ENCODE measurements at regions not wholly inside any gene's neighbourhood (a gene's known extent, or its start where the extent isn't known, plus 50 kb on each side); places are given as distances from the start of the nearest gene placed in this dataset.

DNA sequence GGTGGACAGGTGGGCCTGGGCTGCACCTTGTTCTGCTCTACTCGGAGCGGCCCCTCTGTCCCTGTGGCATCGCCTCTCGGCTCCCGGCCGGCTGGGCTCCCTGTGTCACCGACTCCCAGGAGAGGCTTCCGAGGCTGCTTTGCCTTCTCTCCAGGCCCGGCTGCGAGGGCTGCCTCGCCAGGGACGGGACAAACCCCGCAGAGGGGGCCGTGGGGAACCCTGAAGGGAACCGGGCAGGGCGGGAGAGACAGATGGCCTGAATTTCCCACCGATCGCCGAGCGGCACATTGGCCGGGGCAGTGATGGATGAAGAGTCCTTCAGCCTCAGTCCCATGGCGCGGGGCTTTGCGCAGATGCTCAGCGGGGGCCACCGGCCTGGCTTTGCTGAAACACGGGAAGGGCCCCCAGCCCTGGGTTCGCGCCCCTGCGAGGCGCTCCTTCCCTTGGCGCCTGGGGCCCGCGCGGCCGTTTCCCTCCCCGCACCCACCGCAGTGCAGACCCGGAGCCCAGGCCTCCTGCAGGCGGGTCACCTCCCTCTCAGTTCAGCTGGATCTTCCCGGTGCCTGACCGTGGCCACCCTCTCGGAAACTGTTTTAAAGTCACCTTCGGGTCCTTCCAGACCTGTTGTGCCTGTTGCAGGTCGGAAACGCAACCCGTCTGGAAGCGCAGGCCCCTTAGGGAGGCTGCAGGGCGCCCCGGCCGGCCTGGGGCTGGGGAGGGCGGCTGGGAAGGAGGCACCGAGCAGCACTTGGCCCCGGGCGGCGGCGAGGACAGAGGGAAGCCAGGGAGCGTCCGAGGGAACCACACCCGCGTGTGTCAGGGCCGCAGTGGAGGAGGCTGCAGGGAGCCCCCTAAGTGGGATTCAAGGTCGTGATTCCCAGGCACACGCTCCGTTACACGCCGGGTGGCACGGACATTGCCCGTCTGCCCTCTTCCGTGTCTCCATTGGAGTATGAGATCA lies 341.9 kb upstream of the SALL3 start:
- Histone ChIP-seq H3K9ac (ENCODE audit: low read depth, low read length) (no peak overlapping the region), H3K9me3 (ENCODE audit: insufficient read depth, low read depth, low read length) (no peaks in the 10 kb centered on the region), H3K36me3 (ENCODE audit: insufficient read depth, low read depth, low read length) (no peaks in the 10 kb centered on the region), H3K4me3 (ENCODE audit: low read length) (no peak overlapping the region), H3K27me3 (ENCODE audit: insufficient read depth, low read length) (no peaks in the 10 kb centered on the region), H3K4me1 (ENCODE audit: insufficient read depth, low read length) (no peaks in the 10 kb centered on the region), H3K27ac (ENCODE audit: low read length) (no peak overlapping the region)

DNA sequence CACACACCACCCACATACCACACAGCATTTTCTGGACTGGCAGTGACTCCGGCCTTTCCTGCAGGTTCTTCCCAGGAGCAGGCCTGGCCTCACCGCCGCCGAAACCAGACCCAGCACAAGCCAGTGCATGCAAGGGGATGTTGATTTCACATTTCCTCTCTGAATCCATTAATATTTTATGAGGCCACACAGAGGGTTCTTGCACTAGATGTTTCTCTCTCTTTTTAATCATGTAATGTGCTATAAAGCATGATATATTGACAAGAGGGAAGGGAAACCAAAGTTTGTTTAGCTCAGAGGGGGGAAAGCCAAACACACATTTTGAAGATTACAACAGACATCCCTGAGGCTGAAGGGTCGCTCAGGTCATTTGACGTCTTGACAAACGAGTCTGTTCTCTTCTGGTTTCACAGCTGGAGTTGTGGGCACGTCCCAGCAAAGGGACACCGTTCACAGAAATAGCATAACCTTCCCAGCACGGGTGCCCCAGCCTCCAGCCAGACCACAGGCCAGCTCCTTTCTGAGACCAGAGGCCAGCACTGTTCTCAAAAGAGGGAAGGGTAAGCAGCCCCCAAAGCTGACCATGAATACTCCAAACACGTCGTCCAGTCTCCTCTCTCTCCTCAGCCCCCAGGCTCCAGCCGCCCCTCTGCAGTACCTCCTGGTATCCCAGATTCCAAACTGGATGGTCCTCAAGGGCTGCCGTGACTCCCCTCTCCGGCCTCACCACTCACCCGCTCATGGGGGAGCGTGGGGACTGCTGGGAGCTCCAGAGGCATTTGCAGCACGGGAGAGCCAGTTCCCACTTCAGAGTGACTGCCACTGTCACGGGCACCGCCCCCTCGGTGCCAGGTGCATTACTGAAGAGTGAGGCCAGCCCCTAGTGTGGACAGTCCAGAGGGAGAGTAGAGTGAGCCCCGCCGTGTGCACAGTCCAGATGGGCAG lies 340.3 kb upstream of the SALL3 start:
- no peaks in the 10 kb centered on the region for H3K36me3 ChIP-seq (ENCODE audit: insufficient read depth, low read depth, low read length)
- no peak overlapping the region for H3K27ac ChIP-seq (ENCODE audit: low read length)
- no peaks in the 10 kb centered on the region for H3K9me3 ChIP-seq (ENCODE audit: insufficient read depth, low read depth, low read length)
- H3K9ac ChIP-seq (ENCODE audit: low read depth, low read length): no peak overlapping the region
- no peaks in the 10 kb centered on the region for H3K4me1 ChIP-seq (ENCODE audit: insufficient read depth, low read length)
- no peak overlapping the region for H3K4me3 ChIP-seq (ENCODE audit: low read length)
- no peaks in the 10 kb centered on the region for H3K27me3 ChIP-seq (ENCODE audit: insufficient read depth, low read length)

DNA sequence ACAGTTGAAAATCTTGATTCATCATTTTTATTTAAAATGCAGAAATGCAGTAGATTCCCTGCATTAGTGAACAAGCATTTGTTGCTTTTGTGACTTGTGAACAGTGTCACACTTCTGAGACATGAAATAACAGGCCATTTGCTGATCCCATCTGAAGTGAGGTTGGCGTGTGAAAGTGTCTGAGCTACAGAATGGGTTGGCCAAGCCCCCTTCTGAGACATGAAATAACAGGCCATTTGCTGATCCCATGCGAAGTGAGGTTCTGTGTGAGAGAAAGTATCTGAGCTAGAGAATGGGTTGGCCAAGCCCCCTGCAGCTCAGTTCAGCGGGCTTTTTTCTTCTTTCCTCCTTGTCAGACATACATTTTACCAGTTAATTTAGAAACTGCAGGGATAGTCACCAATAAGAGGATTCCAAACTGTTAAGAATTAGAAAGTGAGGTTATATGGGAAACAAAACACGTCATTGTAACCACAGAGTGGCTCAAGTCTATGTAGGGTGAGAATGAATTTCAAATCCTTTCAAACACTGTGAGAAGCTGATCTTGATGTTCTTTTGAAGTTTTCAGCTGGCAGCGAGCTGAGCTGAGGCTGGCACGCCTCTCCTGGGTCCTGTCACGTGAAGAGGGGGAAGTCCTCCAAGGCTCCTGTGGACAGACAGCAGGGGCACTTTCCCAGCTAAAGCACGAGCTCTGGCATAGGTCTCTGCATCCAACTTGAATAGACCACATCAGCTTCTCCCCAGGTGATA lies 339.2 kb upstream of the SALL3 start:
- H3K9ac ChIP-seq (ENCODE audit: low read depth, low read length): no peak overlapping the region
- no peaks in the 10 kb centered on the region for H3K27me3 ChIP-seq (ENCODE audit: insufficient read depth, low read length)
- no peak overlapping the region for H3K27ac ChIP-seq (ENCODE audit: low read length)

DNA sequence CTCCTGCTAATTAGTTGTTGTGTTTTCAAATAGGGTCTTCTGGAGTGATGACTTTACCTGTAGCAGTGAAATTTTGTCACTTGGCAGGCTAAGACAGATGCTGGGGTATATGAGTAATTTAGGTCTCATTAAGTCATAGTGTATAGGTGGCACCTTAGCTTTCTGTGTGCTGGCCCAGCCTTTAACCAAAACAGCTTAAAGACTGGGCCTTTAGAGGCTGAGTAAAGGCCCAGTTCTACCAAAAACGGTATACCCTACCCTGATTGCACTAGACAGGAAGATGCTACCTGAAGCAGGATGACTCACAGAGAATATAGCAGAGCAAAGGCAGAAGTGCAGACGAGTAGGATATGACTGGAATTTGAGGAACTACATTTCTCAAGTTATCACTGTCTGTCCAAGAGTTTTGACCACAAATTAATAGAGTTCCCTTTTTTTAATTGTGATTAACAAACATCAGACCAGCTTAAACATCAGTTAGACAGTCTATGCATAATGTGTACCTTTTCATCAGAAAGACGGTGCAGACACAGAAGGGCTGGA lies 337.9 kb upstream of the SALL3 start:
- Histone ChIP-seq H3K9ac (ENCODE audit: low read depth, low read length) (no peak overlapping the region), H3K9me3 (ENCODE audit: insufficient read depth, low read depth, low read length) (no peaks in the 10 kb centered on the region), H3K4me3 (ENCODE audit: low read length) (no peak overlapping the region), H3K4me1 (ENCODE audit: insufficient read depth, low read length) (no peaks in the 10 kb centered on the region), H3K36me3 (ENCODE audit: insufficient read depth, low read depth, low read length) (no peaks in the 10 kb centered on the region), H3K27me3 (ENCODE audit: insufficient read depth, low read length) (no peaks in the 10 kb centered on the region), H3K27ac (ENCODE audit: low read length) (no peak overlapping the region)

More for the DNA sequence above, 339.2 kb upstream of the SALL3 start:
- H3K4me1 ChIP-seq (ENCODE audit: insufficient read depth, low read length): no peaks in the 10 kb centered on the region
- H3K4me3 ChIP-seq (ENCODE audit: low read length): no peak overlapping the region
- H3K36me3 ChIP-seq (ENCODE audit: insufficient read depth, low read depth, low read length): no peaks in the 10 kb centered on the region
- no peaks in the 10 kb centered on the region for H3K9me3 ChIP-seq (ENCODE audit: insufficient read depth, low read depth, low read length)

DNA sequence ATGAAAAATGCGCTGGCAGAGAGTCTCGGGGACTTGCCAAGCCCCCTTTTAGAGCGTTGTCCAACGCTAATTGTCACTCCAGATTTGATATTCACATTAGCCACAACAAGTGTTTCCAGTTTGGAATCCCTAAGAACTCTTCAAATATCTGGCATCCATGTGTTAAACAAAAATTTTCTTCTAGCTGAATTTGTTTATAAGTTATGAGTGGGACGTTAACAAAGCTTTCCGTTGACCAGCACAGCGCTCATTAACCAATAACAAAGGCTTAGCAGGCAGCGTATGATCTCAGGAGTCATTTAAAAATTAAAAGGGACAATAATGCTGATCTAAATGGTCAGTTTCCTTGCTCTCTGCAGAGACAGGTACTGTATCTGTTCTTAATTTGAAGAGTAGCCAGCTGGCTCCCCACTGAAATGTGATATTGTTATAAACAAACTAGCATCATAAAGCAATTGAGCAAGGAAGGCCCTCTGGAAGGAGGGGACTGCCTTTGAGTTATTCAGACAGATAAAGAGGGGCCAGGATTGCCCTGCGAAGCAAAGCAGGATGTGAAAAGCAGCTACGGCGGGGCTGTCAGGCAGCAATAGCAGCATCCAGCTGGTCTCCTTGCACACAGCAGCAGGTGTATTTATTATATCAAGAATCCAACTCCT lies 337.2 kb upstream of the SALL3 start:
- no peaks in the 10 kb centered on the region for H3K36me3 ChIP-seq (ENCODE audit: insufficient read depth, low read depth, low read length)
- H3K4me1 ChIP-seq (ENCODE audit: insufficient read depth, low read length): no peaks in the 10 kb centered on the region
- no peak overlapping the region for H3K27ac ChIP-seq (ENCODE audit: low read length)
- no peaks in the 10 kb centered on the region for H3K9me3 ChIP-seq (ENCODE audit: insufficient read depth, low read depth, low read length)
- H3K9ac ChIP-seq (ENCODE audit: low read depth, low read length): no peak overlapping the region
- no peak overlapping the region for H3K4me3 ChIP-seq (ENCODE audit: low read length)
- no peaks in the 10 kb centered on the region for H3K27me3 ChIP-seq (ENCODE audit: insufficient read depth, low read length)

DNA sequence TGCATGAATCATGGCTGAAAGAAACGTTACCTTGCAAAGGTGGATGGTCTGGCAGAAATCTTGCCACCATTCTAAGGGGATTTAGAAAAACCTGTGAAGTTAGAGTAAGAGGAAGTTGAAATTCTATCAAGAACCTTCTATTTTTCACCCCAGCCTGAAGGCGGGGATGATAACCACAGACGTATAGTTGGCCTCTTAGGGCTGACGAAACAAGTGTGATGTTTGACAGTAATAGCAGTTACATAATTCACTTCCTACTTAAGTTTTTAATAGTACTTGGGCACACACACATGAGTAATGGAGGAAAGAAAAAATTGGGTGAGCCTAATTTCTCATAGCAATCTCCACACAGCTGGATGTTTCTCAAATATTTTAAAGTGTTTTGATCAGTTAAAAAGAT lies 336.6 kb upstream of the SALL3 start:
- Histone ChIP-seq H3K4me1 (ENCODE audit: insufficient read depth, low read length) (no peaks in the 10 kb centered on the region), H3K27ac (ENCODE audit: low read length) (no peak overlapping the region), H3K27me3 (ENCODE audit: insufficient read depth, low read length) (no peaks in the 10 kb centered on the region), H3K36me3 (ENCODE audit: insufficient read depth, low read depth, low read length) (no peaks in the 10 kb centered on the region), H3K9ac (ENCODE audit: low read depth, low read length) (no peak overlapping the region), H3K4me3 (ENCODE audit: low read length) (no peak overlapping the region), H3K9me3 (ENCODE audit: insufficient read depth, low read depth, low read length) (no peaks in the 10 kb centered on the region)

DNA sequence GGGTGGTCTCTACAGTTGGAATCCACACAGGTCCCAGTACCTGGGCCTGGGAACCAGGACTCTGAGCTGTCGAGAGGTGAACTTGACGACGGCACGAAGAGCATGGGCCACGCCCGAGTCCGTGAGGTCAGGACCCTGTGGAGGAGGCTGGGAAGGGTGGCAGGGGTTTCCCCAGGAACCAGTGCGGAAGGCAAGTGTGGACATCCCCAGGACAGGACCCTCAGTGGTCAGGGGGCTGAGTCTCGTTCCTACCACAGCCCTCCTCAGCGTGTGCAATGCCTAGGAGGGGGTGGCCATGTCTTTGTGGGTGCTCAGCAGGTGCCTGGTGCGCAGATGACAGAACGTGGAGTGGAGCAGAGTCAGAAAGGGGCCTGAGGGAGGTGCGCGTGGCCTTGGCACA lies 335.6 kb upstream of the SALL3 start:
- Histone ChIP-seq H3K9me3 (ENCODE audit: insufficient read depth, low read depth, low read length) (no peaks in the 10 kb centered on the region; the same call in 1 of the 2 replicates), H3K27me3 (ENCODE audit: insufficient read depth, low read length) (no peaks in the 10 kb centered on the region), H3K4me3 (ENCODE audit: low read length) (no peak overlapping the region), H3K27ac (ENCODE audit: low read length) (no peak overlapping the region), H3K9ac (ENCODE audit: low read depth, low read length) (no peak overlapping the region), H3K4me1 (ENCODE audit: insufficient read depth, low read length) (no peaks in the 10 kb centered on the region), H3K36me3 (ENCODE audit: insufficient read depth, low read depth, low read length) (no peaks in the 10 kb centered on the region)

DNA sequence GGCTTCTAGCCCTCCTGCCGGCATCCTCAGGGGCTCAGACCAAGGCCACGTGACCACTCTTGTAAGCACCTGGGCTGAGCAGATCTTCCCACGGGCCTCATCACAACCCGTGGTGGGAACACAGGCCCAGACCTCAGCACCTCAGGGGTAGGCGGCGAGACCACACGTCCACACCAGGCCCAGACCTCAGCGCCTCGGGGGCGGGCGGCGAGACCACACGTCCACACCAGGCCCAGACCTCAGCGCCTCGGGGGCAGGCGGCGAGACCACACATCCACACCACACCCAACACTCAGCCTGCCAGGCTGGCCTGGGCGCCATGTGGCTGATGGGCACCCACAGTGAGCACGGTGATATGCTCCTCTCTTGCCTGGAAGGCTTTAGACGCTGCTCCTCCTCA lies 334.4 kb upstream of the SALL3 start:
- Histone ChIP-seq H3K36me3 (ENCODE audit: insufficient read depth, low read depth, low read length) (no peaks in the 10 kb centered on the region), H3K4me1 (ENCODE audit: insufficient read depth, low read length) (no peaks in the 10 kb centered on the region), H3K9me3 (ENCODE audit: insufficient read depth, low read depth, low read length) (no peaks in the 10 kb centered on the region; the same call in 1 of the 2 replicates), H3K27ac (ENCODE audit: low read length) (no peak overlapping the region), H3K9ac (ENCODE audit: low read depth, low read length) (no peak overlapping the region), H3K27me3 (ENCODE audit: insufficient read depth, low read length) (no peaks in the 10 kb centered on the region), H3K4me3 (ENCODE audit: low read length) (no peak overlapping the region)

DNA sequence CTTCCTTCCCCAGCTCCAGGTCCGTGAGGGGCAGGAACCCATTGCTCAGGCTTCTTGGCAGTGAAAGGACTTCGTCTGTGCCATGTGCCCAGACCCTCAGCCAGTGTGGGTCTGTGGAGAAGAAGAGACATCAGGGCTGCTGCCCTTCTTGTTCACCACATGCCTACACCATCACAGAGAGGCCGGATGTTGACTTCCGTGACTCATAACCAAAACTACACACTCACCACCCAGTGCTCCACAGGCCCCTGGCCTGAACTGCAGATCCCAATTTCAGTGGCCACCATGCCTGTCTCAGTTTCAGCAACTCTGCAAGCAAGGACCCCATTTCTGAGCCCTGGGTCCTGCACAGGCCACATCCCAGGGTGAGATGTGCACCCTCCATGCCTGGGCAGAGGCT lies 332.6 kb upstream of the SALL3 start:
- peaks cover 8% of the 10 kb centered on the region; the same call in 1 of the 2 replicates for H3K9me3 ChIP-seq (ENCODE audit: insufficient read depth, low read depth, low read length)
- H3K4me1 ChIP-seq (ENCODE audit: insufficient read depth, low read length): no peaks in the 10 kb centered on the region
- no peaks in the 10 kb centered on the region for H3K36me3 ChIP-seq (ENCODE audit: insufficient read depth, low read depth, low read length)
- no peak overlapping the region for H3K4me3 ChIP-seq (ENCODE audit: low read length)
- H3K9ac ChIP-seq (ENCODE audit: low read depth, low read length): no peak overlapping the region
- H3K27ac ChIP-seq (ENCODE audit: low read length): no peak overlapping the region
- H3K27me3 ChIP-seq (ENCODE audit: insufficient read depth, low read length): no peaks in the 10 kb centered on the region

DNA sequence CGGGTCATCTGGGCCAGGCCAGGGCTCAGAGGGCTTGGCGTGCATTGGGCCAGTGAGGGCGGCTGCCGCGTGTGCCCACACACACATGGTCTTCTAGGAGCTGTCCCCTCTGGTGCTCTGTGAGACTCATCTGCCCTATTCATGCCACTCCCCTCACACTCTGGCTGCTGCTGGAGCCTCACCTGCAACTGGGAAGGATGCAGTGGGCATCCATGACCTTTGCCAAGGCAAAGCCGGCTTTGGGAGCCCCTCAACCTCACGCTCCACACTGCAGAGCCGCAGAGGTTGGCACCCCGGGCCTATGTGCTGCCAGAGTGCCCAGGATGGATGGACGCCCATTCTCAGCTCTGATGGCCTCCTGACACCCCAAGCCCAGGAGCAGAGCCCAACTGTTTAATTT lies 330.2 kb upstream of the SALL3 start:
- H3K9ac ChIP-seq (ENCODE audit: low read depth, low read length): no peak overlapping the region
- H3K9me3 ChIP-seq (ENCODE audit: insufficient read depth, low read depth, low read length): peaks cover 25% of the 10 kb centered on the region
- no peak overlapping the region for H3K27ac ChIP-seq (ENCODE audit: low read length)
- H3K27me3 ChIP-seq (ENCODE audit: insufficient read depth, low read length): no peaks in the 10 kb centered on the region
- H3K4me1 ChIP-seq (ENCODE audit: insufficient read depth, low read length): no peaks in the 10 kb centered on the region
- no peaks in the 10 kb centered on the region for H3K36me3 ChIP-seq (ENCODE audit: insufficient read depth, low read depth, low read length)
- no peak overlapping the region for H3K4me3 ChIP-seq (ENCODE audit: low read length)

DNA sequence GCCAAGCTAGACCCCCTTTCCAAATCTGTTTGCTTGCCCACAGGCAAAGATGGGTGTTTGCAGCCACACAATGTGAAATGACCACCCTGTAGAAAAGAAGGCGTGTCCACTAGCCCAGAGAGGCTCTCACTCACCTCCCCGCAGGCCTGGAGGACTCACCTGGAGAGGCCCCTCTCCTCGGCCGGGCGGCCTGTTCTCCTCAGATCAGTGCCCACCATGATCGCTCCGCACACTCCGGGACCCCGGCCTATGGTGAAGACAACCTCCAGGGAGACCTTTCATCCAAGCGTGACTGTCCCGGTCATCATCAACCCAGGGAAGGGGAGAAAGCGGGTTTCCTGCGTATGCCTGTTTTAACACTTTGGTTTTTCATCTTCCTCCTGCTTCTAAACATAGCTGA lies 328.7 kb upstream of the SALL3 start:
- H3K27ac ChIP-seq (ENCODE audit: low read length): no peak overlapping the region
- peaks cover 38% of the 10 kb centered on the region for H3K9me3 ChIP-seq (ENCODE audit: insufficient read depth, low read depth, low read length)
- H3K9ac ChIP-seq (ENCODE audit: low read depth, low read length): no peak overlapping the region
- H3K36me3 ChIP-seq (ENCODE audit: insufficient read depth, low read depth, low read length): no peaks in the 10 kb centered on the region
- H3K27me3 ChIP-seq (ENCODE audit: insufficient read depth, low read length): no peaks in the 10 kb centered on the region
- H3K4me3 ChIP-seq (ENCODE audit: low read length): no peak overlapping the region
- H3K4me1 ChIP-seq (ENCODE audit: insufficient read depth, low read length): no peaks in the 10 kb centered on the region
